Hematopoietic multipotent progenitor cell treated with erythropoietin and hydrocortisone succinate and interleukin-3 and kit ligand, for 8 days (in vitro differentiated cells): ENCODE measurements at regions not wholly inside any gene's neighbourhood (a gene's known extent, or its start where the extent isn't known, plus 50 kb on each side); places are given as distances from the start of the nearest gene placed in this dataset.

ENCODE experiments used
- DNase-seq: peaks from one replicate; pipeline ENCODE4 v3.0.0-alpha.2; 2015

GRCh38 chr2:177161741-177162460 is 50.7 kb upstream of the HNRNPA3 start:
- DNase-seq: peak; percentile 53
